ENCODE measurements at regions not wholly inside any gene's neighbourhood (a gene's known extent, or its start where the extent isn't known, plus 50 kb on each side); places are given as distances from the start of the nearest gene placed in this dataset.
A peak's percentile ranks its signal among the peaks of the same experiment; 100 is the strongest.

DNA sequence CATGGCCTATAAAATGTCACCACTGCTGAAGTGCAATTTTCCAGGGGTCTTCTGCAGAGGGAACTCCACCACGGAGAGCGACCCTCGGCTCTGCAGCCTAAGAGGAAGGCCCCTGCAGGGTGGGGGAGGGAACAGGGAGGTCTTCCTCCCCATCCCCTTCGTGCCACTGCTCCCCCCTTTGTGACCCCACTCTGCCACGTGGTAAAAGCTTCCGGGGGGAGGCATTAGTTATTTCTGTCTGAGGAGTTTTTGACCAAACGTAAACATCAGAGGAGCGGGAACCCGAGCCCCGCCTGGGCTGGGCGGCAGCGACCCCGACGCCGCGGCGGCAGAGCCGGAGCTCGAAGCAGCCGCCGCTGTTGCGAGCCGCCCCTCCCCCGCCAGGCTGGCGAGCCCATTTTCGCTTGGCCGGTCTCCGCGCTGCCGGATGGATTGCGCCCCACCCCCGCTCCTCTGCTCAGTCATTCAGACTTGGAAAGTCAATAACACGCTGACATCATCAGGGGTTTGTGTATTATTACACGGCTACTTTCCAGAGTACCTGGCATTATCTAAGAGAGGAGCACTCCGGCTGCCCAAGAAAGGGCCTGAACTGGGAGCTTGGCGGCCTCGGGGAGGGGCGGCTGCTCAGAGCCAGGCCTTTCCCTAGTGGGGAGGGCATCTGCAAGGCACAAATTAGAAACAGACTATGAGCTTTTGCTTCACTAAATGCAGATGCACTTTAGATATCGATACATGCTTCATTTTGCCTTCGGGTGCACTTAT, 162.5 kb upstream of the TBL1XR1 start (continued):
- TF ChIP-seq, protein P1, sequence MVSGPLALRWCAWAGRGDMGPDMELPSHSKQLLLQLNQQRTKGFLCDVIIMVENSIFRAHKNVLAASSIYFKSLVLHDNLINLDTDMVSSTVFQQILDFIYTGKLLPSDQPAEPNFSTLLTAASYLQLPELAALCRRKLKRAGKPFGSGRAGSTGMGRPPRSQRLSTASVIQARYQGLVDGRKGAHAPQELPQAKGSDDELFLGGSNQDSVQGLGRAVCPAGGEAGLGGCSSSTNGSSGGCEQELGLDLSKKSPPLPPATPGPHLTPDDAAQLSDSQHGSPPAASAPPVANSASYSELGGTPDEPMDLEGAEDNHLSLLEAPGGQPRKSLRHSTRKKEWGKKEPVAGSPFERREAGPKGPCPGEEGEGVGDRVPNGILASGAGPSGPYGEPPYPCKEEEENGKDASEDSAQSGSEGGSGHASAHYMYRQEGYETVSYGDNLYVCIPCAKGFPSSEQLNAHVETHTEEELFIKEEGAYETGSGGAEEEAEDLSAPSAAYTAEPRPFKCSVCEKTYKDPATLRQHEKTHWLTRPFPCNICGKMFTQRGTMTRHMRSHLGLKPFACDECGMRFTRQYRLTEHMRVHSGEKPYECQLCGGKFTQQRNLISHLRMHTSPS (CRISPR knock-in tag; IDR thresholded peaks at IDR 0.05; ENCODE audit: low read depth): peak; percentile 55; the same call in 1 of the 2 replicates
- TF ChIP-seq EED (CRISPR knock-in tag; IDR thresholded peaks at IDR 0.05) (peak; percentile 79; the same call in 1 of the 2 replicates), ZNF619 (CRISPR knock-in tag; IDR thresholded peaks at IDR 0.05) (no peak), JARID2 (CRISPR knock-in tag; IDR thresholded peaks at IDR 0.05; ENCODE audit: insufficient replicate concordance) (peak; percentile 72), ZNF672 (CRISPR knock-in tag; IDR thresholded peaks at IDR 0.05) (no peak), ZNF30 (CRISPR knock-in tag; IDR thresholded peaks at IDR 0.05) (peak; percentile 15; the same call in 1 of the 2 replicates), RAD51 (IDR thresholded peaks at IDR 0.05; ENCODE audit: borderline replicate concordance) (no peak), LCORL (IDR thresholded peaks at IDR 0.05) (no peak), LCORL (CRISPR knock-in tag; IDR thresholded peaks at IDR 0.05) (peak; percentile 78), HNRNPH1 (optimal IDR thresholded peaks at IDR 0.05; ENCODE audit: low read depth, low read length) (no peak), RXRB (CRISPR knock-in tag; IDR thresholded peaks at IDR 0.05; ENCODE audit: borderline replicate concordance) (peak; percentile 90), GPN1 (CRISPR knock-in tag; IDR thresholded peaks at IDR 0.05; ENCODE audit: borderline replicate concordance) (no peak), ZNF629 (CRISPR knock-in tag; conservative IDR thresholded peaks at IDR 0.05) (0 out of 2 replicates have a peak, but pooled peaks have one; percentile 7), MYNN (CRISPR knock-in tag; IDR thresholded peaks at IDR 0.05; ENCODE audit: low read depth) (no peak), TCF7 (IDR thresholded peaks at IDR 0.05; ENCODE audit: low read depth) (peak; percentile 63), NFYB (CRISPR knock-in tag; IDR thresholded peaks at IDR 0.05) (no peak), TBP (CRISPR knock-in tag; IDR thresholded peaks at IDR 0.05) (no peak), SATB2 (CRISPR knock-in tag; IDR thresholded peaks at IDR 0.05) (no peak)
- TF ChIP-seq, protein P2, sequence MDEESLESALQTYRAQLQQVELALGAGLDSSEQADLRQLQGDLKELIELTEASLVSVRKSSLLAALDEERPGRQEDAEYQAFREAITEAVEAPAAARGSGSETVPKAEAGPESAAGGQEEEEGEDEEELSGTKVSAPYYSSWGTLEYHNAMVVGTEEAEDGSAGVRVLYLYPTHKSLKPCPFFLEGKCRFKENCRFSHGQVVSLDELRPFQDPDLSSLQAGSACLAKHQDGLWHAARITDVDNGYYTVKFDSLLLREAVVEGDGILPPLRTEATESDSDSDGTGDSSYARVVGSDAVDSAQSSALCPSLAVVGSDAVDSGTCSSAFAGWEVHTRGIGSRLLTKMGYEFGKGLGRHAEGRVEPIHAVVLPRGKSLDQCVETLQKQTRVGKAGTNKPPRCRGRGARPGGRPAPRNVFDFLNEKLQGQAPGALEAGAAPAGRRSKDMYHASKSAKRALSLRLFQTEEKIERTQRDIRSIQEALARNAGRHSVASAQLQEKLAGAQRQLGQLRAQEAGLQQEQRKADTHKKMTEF (CRISPR knock-in tag; IDR thresholded peaks at IDR 0.05): peak; percentile 99
- TF ChIP-seq, protein P3, sequence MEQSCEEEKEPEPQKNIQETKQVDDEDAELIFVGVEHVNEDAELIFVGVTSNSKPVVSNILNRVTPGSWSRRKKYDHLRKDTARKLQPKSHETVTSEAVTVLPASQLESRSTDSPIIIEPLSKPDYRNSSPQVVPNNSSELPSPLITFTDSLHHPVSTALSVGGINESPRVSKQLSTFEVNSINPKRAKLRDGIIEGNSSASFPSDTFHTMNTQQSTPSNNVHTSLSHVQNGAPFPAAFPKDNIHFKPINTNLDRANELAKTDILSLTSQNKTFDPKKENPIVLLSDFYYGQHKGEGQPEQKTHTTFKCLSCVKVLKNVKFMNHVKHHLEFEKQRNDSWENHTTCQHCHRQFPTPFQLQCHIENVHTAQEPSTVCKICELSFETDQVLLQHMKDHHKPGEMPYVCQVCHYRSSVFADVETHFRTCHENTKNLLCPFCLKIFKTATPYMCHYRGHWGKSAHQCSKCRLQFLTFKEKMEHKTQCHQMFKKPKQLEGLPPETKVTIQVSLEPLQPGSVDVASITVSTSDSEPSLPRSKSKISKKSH (CRISPR knock-in tag; IDR thresholded peaks at IDR 0.05; ENCODE audit: borderline replicate concordance): peak; percentile 76; the same call in 1 of the 2 replicates
- TF ChIP-seq, protein P4, sequence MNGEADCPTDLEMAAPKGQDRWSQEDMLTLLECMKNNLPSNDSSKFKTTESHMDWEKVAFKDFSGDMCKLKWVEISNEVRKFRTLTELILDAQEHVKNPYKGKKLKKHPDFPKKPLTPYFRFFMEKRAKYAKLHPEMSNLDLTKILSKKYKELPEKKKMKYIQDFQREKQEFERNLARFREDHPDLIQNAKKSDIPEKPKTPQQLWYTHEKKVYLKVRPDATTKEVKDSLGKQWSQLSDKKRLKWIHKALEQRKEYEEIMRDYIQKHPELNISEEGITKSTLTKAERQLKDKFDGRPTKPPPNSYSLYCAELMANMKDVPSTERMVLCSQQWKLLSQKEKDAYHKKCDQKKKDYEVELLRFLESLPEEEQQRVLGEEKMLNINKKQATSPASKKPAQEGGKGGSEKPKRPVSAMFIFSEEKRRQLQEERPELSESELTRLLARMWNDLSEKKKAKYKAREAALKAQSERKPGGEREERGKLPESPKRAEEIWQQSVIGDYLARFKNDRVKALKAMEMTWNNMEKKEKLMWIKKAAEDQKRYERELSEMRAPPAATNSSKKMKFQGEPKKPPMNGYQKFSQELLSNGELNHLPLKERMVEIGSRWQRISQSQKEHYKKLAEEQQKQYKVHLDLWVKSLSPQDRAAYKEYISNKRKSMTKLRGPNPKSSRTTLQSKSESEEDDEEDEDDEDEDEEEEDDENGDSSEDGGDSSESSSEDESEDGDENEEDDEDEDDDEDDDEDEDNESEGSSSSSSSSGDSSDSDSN (CRISPR knock-in tag; IDR thresholded peaks at IDR 0.05): peak; percentile 76
- TF ChIP-seq, protein P5, sequence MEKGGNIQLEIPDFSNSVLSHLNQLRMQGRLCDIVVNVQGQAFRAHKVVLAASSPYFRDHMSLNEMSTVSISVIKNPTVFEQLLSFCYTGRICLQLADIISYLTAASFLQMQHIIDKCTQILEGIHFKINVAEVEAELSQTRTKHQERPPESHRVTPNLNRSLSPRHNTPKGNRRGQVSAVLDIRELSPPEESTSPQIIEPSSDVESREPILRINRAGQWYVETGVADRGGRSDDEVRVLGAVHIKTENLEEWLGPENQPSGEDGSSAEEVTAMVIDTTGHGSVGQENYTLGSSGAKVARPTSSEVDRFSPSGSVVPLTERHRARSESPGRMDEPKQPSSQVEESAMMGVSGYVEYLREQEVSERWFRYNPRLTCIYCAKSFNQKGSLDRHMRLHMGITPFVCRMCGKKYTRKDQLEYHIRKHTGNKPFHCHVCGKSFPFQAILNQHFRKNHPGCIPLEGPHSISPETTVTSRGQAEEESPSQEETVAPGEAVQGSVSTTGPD (CRISPR knock-in tag; IDR thresholded peaks at IDR 0.05): no peak
